Stimulated activated CD4-positive, alpha-beta T cell treated with anti-CD3 and anti-CD28 coated beads, Interleukin-4, amount 100 ng/mL, for 24 hours (primary cell): ENCODE measurements at regions not wholly inside any gene's neighbourhood (a gene's known extent, or its start where the extent isn't known, plus 50 kb on each side); places are given as distances from the start of the nearest gene placed in this dataset.
A peak's percentile ranks its signal among the peaks of the same experiment; 100 is the strongest.
"Not testable (repeated sequence)": the region's sequence is repeated elsewhere in the genome, so short reads cannot be mapped to it uniquely, and the experiment has no call there.

Experiments
- DNase-seq: peaks from one replicate; pipeline ENCODE4 v3.0.0-alpha.2; 2020

- DNase-seq: no peak
These were observed 120.5 kb downstream of the C16orf95 start for GRCh38 chr16:87196661-87197060.

- DNase-seq: no peak
These were observed 118.8 kb downstream of the C16orf95 start for GRCh38 chr16:87198328-87198832.

- no peak for DNase-seq
These were observed 118.3 kb downstream of the C16orf95 start for GRCh38 chr16:87198881-87199280.

GRCh38 chr16:87199379-87199778, 117.8 kb downstream of the C16orf95 start:
- DNase-seq: no peak

GRCh38 chr16:87199901-87200300, 117.3 kb downstream of the C16orf95 start:
- DNase-seq: no peak

- DNase-seq: no peak
These were observed 116.6 kb downstream of the C16orf95 start for GRCh38 chr16:87200637-87201036.

GRCh38 chr16:87201052-87201451, 116.1 kb downstream of the C16orf95 start:
- DNase-seq: no peak

GRCh38 chr16:87201790-87202189, 115.4 kb downstream of the C16orf95 start:
- no peak for DNase-seq

GRCh38 chr16:87202346-87202745, 114.8 kb downstream of the C16orf95 start:
- DNase-seq: no peak

- peak; percentile 45 for DNase-seq
These were observed 114.0 kb downstream of the C16orf95 start for GRCh38 chr16:87203060-87203656.

GRCh38 chr16:87206646-87207451, 110.3 kb downstream of the C16orf95 start:
- DNase-seq: no peak

- no peak for DNase-seq
These were observed 109.7 kb downstream of the C16orf95 start for GRCh38 chr16:87207509-87207908.

GRCh38 chr16:87207965-87208364, 109.2 kb downstream of the C16orf95 start:
- DNase-seq: no peak

- DNase-seq: not testable (repeated sequence)
These were observed 108.2 kb downstream of the C16orf95 start for GRCh38 chr16:87208968-87209367.

- no peak for DNase-seq
These were observed 107.2 kb downstream of the C16orf95 start for GRCh38 chr16:87209808-87210512.

- DNase-seq: no peak
These were observed 106.3 kb downstream of the C16orf95 start for GRCh38 chr16:87210894-87211293.

- no peak for DNase-seq
These were observed 105.2 kb downstream of the C16orf95 start for GRCh38 chr16:87212026-87212425.

GRCh38 chr16:87213536-87213935, 103.7 kb downstream of the C16orf95 start:
- DNase-seq: no peak

- DNase-seq: no peak
These were observed 100.9 kb downstream of the C16orf95 start for GRCh38 chr16:87216148-87216840.

GRCh38 chr16:87216841-87217275, 100.3 kb downstream of the C16orf95 start:
- no peak for DNase-seq

GRCh38 chr16:87217802-87218201, 99.4 kb downstream of the C16orf95 start:
- DNase-seq: not testable (repeated sequence)

- no peak for DNase-seq
These were observed 98.7 kb downstream of the C16orf95 start for GRCh38 chr16:87218281-87219055.
